Neural cell (in vitro differentiated cells): ENCODE measurements at regions not wholly inside any gene's neighbourhood (a gene's known extent, or its start where the extent isn't known, plus 50 kb on each side); places are given as distances from the start of the nearest gene placed in this dataset.

Experiments used
- H2AFZ ChIP-seq: fragments of 200-600, 300-800 bp; sonication (generic), shearing (Covaris generic); 2 replicates; pipeline ENCODE4 v1.6.0; 2014; ENCODE audit warnings: low read depth, mild to moderate bottlenecking, antibody characterized with exemption, low read length, moderate library complexity
- H3F3A ChIP-seq: fragments of 200-600 bp; shearing (Covaris generic); 2 replicates; pipeline ENCODE4 v1.6.1; 2016; ENCODE audit warnings: mild to moderate bottlenecking, moderate library complexity, mixed read lengths, antibody characterized with exemption, low read length; ENCODE audit not compliant: insufficient read depth, poor library complexity, severe bottlenecking
- H3K27ac ChIP-seq: fragments of 200-600, 300-800 bp; sonication (generic), shearing (Covaris generic); 2 replicates; pipeline ENCODE4 v1.5.1; 2014; ENCODE audit warnings: mild to moderate bottlenecking, low read length, moderate library complexity
- H3K27me3 ChIP-seq: fragments of 300-800, 200-600 bp; sonication (generic), shearing (Covaris generic); 2 replicates; pipeline ENCODE4 v1.6.0; 2014; ENCODE audit warnings: mild to moderate bottlenecking, low read depth, low read length, moderate library complexity; ENCODE audit not compliant: insufficient read depth
- H3K36me3 ChIP-seq: fragments of 300-800, 200-600 bp; sonication (generic), shearing (Covaris generic); 2 replicates; pipeline ENCODE4 v1.5.1; 2014; ENCODE audit warnings: mild to moderate bottlenecking, antibody characterized with exemption, low read length, moderate library complexity; ENCODE audit not compliant: insufficient read depth
- H3K4me2 ChIP-seq: fragments of 300-800, 200-600 bp; sonication (generic), shearing (Covaris generic); 2 replicates; pipeline ENCODE4 v1.6.0; 2014; ENCODE audit warnings: mild to moderate bottlenecking, low read length
- H3K4me3 ChIP-seq: fragments of 300-800, 200-600 bp; sonication (generic), shearing (Covaris generic); 2 replicates; pipeline ENCODE4 v1.5.1; 2014; ENCODE audit warnings: mild to moderate bottlenecking, low read length, moderate library complexity
- H3K79me2 ChIP-seq: fragments of 200-600 bp; shearing (Covaris generic); replicated peaks from 2 replicates; pipeline ENCODE4 v1.6.0; 2014; ENCODE audit warnings: mild to moderate bottlenecking, low read length, moderate library complexity; ENCODE audit not compliant: insufficient read depth
- H3K9ac ChIP-seq: fragments of 300-800, 200-600 bp; sonication (generic), shearing (Covaris generic); 2 replicates; pipeline ENCODE4 v1.6.1; 2016; ENCODE audit warnings: mild to moderate bottlenecking, low read length, mixed read lengths
- H3K9me2 ChIP-seq: fragments of 200-600 bp; shearing (Covaris generic); 2 replicates; pipeline ENCODE4 v1.6.1; 2016; ENCODE audit warnings: mild to moderate bottlenecking, low read length, mixed read lengths; ENCODE audit not compliant: insufficient read depth
- H3K9me3 ChIP-seq: fragments of 200-600, 300-800 bp; sonication (generic), shearing (Covaris generic); 2 replicates; pipeline ENCODE4 v1.6.1; 2016; ENCODE audit warnings: mild to moderate bottlenecking, mixed run types, low read length, moderate library complexity, mixed read lengths
- H4K20me1 ChIP-seq: fragments of 200-600 bp; shearing (Covaris generic); 2 replicates; pipeline ENCODE4 v1.6.1; 2016; ENCODE audit warnings: mild to moderate bottlenecking, mixed run types; ENCODE audit not compliant: insufficient read depth
- CTCF ChIP-seq: fragments of 450-650 bp; IDR thresholded peaks from 2 replicates; pipeline ENCODE4 v1.5.1; 2014; ENCODE audit warnings: antibody characterized with exemption, mild to moderate bottlenecking, moderate library complexity; ENCODE audit not compliant: poor library complexity, severe bottlenecking
- EP300 ChIP-seq: fragments of 450-650 bp; conservative IDR thresholded peaks from 2 replicates; pipeline ENCODE4 v1.6.1; 2014; ENCODE audit warnings: antibody characterized with exemption, mild to moderate bottlenecking, moderate library complexity; ENCODE audit not compliant: poor library complexity, severe bottlenecking
- EZH2 ChIP-seq: fragments of 200-600, 300-800 bp; shearing (Covaris generic), sonication (generic); IDR thresholded peaks from 2 replicates; pipeline ENCODE4 v1.6.1; 2014; ENCODE audit warnings: antibody characterized with exemption, low read length, borderline replicate concordance, mild to moderate bottlenecking; ENCODE audit not compliant: insufficient read depth, poor library complexity, severe bottlenecking
- MXI1 ChIP-seq: fragments of 450-650 bp; conservative IDR thresholded peaks from 2 replicates; pipeline ENCODE4 v1.6.1; 2014; ENCODE audit warnings: antibody characterized with exemption, mild to moderate bottlenecking; ENCODE audit not compliant: poor library complexity, severe bottlenecking
- POLR2AphosphoS5 ChIP-seq: IDR thresholded peaks from 2 replicates; pipeline ENCODE4 v1.6.1; 2012
- RAD21 ChIP-seq: fragments of 450-650 bp; conservative IDR thresholded peaks from 2 replicates; pipeline ENCODE4 v1.6.1; 2014; ENCODE audit warnings: antibody characterized with exemption, mild to moderate bottlenecking, moderate library complexity
- SMC3 ChIP-seq: fragments of 450-650 bp; conservative IDR thresholded peaks from 2 replicates; pipeline ENCODE4 v1.6.1; 2014; ENCODE audit warnings: antibody characterized with exemption, mild to moderate bottlenecking, moderate library complexity; ENCODE audit not compliant: poor library complexity
- TAF1 ChIP-seq: IDR thresholded peaks from 2 replicates; pipeline ENCODE4 v1.6.1; 2012; ENCODE audit warnings: low read depth
- TF ChIP-seq, protein P1 (sequence below): IDR thresholded peaks from 2 replicates; pipeline ENCODE4 v1.6.1; 2012; ENCODE audit warnings: borderline replicate concordance

GRCh38 chr1:157227700-157228099 lies 89.5 kb upstream of the ETV3 start:
- Histone ChIP-seq H3K79me2 (no peaks in the 10 kb centered on the region), H2AFZ (no peak overlapping the region), H3K9me3 (no peaks in the 10 kb centered on the region), H3K36me3 (no peaks in the 10 kb centered on the region), H3K9ac (no peak overlapping the region), H3K9me2 (no peaks in the 10 kb centered on the region), H3K27ac (no peak overlapping the region), H3F3A (no peaks in the 10 kb centered on the region), H3K4me3 (no peak overlapping the region), H3K27me3 (no peaks in the 10 kb centered on the region), H4K20me1 (no peaks in the 10 kb centered on the region), H3K4me2 (no peak overlapping the region)
- TF ChIP-seq MXI1 (no peak), POLR2AphosphoS5 (no peak), CTCF (no peak), TAF1 (no peak), EZH2 (no peak), RAD21 (no peak), SMC3 (no peak), EP300 (no peak)
- TF ChIP-seq, protein P1, sequence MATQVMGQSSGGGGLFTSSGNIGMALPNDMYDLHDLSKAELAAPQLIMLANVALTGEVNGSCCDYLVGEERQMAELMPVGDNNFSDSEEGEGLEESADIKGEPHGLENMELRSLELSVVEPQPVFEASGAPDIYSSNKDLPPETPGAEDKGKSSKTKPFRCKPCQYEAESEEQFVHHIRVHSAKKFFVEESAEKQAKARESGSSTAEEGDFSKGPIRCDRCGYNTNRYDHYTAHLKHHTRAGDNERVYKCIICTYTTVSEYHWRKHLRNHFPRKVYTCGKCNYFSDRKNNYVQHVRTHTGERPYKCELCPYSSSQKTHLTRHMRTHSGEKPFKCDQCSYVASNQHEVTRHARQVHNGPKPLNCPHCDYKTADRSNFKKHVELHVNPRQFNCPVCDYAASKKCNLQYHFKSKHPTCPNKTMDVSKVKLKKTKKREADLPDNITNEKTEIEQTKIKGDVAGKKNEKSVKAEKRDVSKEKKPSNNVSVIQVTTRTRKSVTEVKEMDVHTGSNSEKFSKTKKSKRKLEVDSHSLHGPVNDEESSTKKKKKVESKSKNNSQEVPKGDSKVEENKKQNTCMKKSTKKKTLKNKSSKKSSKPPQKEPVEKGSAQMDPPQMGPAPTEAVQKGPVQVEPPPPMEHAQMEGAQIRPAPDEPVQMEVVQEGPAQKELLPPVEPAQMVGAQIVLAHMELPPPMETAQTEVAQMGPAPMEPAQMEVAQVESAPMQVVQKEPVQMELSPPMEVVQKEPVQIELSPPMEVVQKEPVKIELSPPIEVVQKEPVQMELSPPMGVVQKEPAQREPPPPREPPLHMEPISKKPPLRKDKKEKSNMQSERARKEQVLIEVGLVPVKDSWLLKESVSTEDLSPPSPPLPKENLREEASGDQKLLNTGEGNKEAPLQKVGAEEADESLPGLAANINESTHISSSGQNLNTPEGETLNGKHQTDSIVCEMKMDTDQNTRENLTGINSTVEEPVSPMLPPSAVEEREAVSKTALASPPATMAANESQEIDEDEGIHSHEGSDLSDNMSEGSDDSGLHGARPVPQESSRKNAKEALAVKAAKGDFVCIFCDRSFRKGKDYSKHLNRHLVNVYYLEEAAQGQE, result no peak

GRCh38 chr1:157226739-157227138 lies 88.5 kb upstream of the ETV3 start:
- Histone ChIP-seq H3K9me2 (no peaks in the 10 kb centered on the region), H3K36me3 (no peaks in the 10 kb centered on the region), H4K20me1 (no peaks in the 10 kb centered on the region), H3K4me3 (no peak overlapping the region), H3F3A (no peaks in the 10 kb centered on the region), H3K27me3 (no peaks in the 10 kb centered on the region), H2AFZ (no peak overlapping the region), H3K9ac (no peak overlapping the region), H3K4me2 (no peak overlapping the region), H3K79me2 (no peaks in the 10 kb centered on the region), H3K9me3 (no peaks in the 10 kb centered on the region), H3K27ac (no peak overlapping the region)
- TF ChIP-seq RAD21 (no peak), CTCF (no peak), TAF1 (no peak), SMC3 (no peak), EP300 (no peak), EZH2 (no peak), POLR2AphosphoS5 (no peak), MXI1 (no peak)
- TF ChIP-seq, protein P1, result no peak
